GM12878 (cell line): ENCODE measurements at regions not wholly inside any gene's neighbourhood (a gene's known extent, or its start where the extent isn't known, plus 50 kb on each side); places are given as distances from the start of the nearest gene placed in this dataset.

Experiments
- BRCA1 ChIP-seq: IDR thresholded peaks from 2 replicates; pipeline ENCODE4 v1.6.1; 2011; ENCODE audit warnings: low read depth, low read length, improper control_type of control experiment
- EZH2 ChIP-seq: IDR thresholded peaks from 2 replicates; pipeline ENCODE4 v1.6.1; 2012; ENCODE audit warnings: low read depth, mild to moderate bottlenecking, control low read depth, inconsistent platforms, low read length, borderline replicate concordance; ENCODE audit not compliant: control insufficient read depth
- JUND ChIP-seq: IDR thresholded peaks from 2 replicates; pipeline ENCODE4 v1.6.1; 2012; ENCODE audit warnings: low read depth, mild to moderate bottlenecking, low read length, improper control_type of control experiment, moderate library complexity
- POLR2AphosphoS2 ChIP-seq: IDR thresholded peaks from 2 replicates; pipeline ENCODE4 v1.6.1; 2011; ENCODE audit warnings: low read depth, mild to moderate bottlenecking, low read length, improper control_type of control experiment, moderate library complexity
- WRNIP1 ChIP-seq: IDR thresholded peaks from 2 replicates; pipeline ENCODE4 v1.6.1; 2011; ENCODE audit warnings: low read depth, low read length, improper control_type of control experiment, borderline replicate concordance
- ZNF622 ChIP-seq: fragments of 450-650 bp; IDR thresholded peaks from 2 replicates; pipeline ENCODE4 v1.6.1; 2017; ENCODE audit warnings: mild to moderate bottlenecking, inconsistent platforms
- ZZZ3 ChIP-seq: IDR thresholded peaks from 2 replicates; pipeline ENCODE4 v1.6.1; 2011; ENCODE audit warnings: low read depth; ENCODE audit not compliant: control insufficient read depth, insufficient read length
- TF ChIP-seq, protein P1 (sequence below): fragments of 450-650 bp; IDR thresholded peaks from 2 replicates; pipeline ENCODE4 v1.6.1; 2018; ENCODE audit warnings: borderline replicate concordance, mild to moderate bottlenecking; ENCODE audit not compliant: partially characterized antibody
- TF ChIP-seq, protein P2 (sequence below): IDR thresholded peaks from 2 replicates; pipeline ENCODE4 v1.6.1; 2011; ENCODE audit warnings: borderline replicate concordance, low read depth, mild to moderate bottlenecking, moderate library complexity, mixed read lengths, low read length; ENCODE audit not compliant: insufficient read depth; ENCODE audit errors: extremely low read length
- TF ChIP-seq, protein P3 (sequence below): fragments of 450-650 bp; IDR thresholded peaks from 2 replicates; pipeline ENCODE4 v1.6.1; 2016; ENCODE audit warnings: mild to moderate bottlenecking, moderate library complexity, borderline replicate concordance
- TF ChIP-seq, protein P4 (sequence below): fragments of 150-350 bp; IDR thresholded peaks from 2 replicates; pipeline ENCODE4 v1.6.1; 2016; ENCODE audit warnings: low read depth, low read length
- TF ChIP-seq, protein P5 (sequence below): fragments of 450-650 bp; IDR thresholded peaks from 2 replicates; pipeline ENCODE4 v1.6.1; 2016; ENCODE audit warnings: mild to moderate bottlenecking

DNA sequence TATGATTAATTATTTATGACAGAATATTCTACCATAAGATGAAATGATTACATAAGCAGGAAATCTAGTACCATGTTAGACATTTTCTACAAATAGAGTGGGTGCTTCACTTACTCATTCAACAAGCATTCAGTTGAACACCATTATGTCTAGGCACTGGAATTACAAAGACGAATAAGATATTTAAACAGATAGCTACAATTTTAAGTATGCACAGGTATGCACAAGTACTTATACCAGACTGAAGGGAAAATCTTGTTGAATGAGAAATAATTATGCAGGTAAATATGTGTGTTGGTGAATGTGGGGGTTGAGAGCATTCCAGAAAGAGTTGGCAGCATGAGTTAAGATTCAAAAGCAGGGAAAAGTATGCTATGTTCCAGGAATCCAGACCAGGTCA lies 107.3 kb upstream of the CNKSR2 start (continued):
- TF ChIP-seq, protein P1, sequence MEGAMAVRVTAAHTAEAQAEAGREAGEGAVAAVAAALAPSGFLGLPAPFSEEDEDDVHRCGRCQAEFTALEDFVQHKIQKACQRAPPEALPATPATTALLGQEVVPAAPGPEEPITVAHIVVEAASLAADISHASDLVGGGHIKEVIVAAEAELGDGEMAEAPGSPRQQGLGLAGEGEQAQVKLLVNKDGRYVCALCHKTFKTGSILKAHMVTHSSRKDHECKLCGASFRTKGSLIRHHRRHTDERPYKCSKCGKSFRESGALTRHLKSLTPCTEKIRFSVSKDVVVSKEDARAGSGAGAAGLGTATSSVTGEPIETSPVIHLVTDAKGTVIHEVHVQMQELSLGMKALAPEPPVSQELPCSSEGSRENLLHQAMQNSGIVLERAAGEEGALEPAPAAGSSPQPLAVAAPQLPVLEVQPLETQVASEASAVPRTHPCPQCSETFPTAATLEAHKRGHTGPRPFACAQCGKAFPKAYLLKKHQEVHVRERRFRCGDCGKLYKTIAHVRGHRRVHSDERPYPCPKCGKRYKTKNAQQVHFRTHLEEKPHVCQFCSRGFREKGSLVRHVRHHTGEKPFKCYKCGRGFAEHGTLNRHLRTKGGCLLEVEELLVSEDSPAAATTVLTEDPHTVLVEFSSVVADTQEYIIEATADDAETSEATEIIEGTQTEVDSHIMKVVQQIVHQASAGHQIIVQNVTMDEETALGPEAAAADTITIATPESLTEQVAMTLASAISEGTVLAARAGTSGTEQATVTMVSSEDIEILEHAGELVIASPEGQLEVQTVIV: no peak
- TF ChIP-seq ZZZ3 (no peak), WRNIP1 (no peak), BRCA1 (no peak), JUND (no peak), POLR2AphosphoS2 (no peak), ZNF622 (no peak), EZH2 (no peak)
- TF ChIP-seq, protein P2, sequence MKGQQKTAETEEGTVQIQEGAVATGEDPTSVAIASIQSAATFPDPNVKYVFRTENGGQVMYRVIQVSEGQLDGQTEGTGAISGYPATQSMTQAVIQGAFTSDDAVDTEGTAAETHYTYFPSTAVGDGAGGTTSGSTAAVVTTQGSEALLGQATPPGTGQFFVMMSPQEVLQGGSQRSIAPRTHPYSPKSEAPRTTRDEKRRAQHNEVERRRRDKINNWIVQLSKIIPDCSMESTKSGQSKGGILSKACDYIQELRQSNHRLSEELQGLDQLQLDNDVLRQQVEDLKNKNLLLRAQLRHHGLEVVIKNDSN: no peak
- TF ChIP-seq, protein P3, sequence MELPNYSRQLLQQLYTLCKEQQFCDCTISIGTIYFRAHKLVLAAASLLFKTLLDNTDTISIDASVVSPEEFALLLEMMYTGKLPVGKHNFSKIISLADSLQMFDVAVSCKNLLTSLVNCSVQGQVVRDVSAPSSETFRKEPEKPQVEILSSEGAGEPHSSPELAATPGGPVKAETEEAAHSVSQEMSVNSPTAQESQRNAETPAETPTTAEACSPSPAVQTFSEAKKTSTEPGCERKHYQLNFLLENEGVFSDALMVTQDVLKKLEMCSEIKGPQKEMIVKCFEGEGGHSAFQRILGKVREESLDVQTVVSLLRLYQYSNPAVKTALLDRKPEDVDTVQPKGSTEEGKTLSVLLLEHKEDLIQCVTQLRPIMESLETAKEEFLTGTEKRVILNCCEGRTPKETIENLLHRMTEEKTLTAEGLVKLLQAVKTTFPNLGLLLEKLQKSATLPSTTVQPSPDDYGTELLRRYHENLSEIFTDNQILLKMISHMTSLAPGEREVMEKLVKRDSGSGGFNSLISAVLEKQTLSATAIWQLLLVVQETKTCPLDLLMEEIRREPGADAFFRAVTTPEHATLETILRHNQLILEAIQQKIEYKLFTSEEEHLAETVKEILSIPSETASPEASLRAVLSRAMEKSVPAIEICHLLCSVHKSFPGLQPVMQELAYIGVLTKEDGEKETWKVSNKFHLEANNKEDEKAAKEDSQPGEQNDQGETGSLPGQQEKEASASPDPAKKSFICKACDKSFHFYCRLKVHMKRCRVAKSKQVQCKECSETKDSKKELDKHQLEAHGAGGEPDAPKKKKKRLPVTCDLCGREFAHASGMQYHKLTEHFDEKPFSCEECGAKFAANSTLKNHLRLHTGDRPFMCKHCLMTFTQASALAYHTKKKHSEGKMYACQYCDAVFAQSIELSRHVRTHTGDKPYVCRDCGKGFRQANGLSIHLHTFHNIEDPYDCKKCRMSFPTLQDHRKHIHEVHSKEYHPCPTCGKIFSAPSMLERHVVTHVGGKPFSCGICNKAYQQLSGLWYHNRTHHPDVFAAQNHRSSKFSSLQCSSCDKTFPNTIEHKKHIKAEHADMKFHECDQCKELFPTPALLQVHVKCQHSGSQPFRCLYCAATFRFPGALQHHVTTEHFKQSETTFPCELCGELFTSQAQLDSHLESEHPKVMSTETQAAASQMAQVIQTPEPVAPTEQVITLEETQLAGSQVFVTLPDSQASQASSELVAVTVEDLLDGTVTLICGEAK: no peak
- TF ChIP-seq, protein P4, sequence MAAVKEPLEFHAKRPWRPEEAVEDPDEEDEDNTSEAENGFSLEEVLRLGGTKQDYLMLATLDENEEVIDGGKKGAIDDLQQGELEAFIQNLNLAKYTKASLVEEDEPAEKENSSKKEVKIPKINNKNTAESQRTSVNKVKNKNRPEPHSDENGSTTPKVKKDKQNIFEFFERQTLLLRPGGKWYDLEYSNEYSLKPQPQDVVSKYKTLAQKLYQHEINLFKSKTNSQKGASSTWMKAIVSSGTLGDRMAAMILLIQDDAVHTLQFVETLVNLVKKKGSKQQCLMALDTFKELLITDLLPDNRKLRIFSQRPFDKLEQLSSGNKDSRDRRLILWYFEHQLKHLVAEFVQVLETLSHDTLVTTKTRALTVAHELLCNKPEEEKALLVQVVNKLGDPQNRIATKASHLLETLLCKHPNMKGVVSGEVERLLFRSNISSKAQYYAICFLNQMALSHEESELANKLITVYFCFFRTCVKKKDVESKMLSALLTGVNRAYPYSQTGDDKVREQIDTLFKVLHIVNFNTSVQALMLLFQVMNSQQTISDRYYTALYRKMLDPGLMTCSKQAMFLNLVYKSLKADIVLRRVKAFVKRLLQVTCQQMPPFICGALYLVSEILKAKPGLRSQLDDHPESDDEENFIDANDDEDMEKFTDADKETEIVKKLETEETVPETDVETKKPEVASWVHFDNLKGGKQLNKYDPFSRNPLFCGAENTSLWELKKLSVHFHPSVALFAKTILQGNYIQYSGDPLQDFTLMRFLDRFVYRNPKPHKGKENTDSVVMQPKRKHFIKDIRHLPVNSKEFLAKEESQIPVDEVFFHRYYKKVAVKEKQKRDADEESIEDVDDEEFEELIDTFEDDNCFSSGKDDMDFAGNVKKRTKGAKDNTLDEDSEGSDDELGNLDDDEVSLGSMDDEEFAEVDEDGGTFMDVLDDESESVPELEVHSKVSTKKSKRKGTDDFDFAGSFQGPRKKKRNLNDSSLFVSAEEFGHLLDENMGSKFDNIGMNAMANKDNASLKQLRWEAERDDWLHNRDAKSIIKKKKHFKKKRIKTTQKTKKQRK: no peak
- TF ChIP-seq, protein P5, sequence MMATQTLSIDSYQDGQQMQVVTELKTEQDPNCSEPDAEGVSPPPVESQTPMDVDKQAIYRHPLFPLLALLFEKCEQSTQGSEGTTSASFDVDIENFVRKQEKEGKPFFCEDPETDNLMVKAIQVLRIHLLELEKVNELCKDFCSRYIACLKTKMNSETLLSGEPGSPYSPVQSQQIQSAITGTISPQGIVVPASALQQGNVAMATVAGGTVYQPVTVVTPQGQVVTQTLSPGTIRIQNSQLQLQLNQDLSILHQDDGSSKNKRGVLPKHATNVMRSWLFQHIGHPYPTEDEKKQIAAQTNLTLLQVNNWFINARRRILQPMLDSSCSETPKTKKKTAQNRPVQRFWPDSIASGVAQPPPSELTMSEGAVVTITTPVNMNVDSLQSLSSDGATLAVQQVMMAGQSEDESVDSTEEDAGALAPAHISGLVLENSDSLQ: no peak
